ENCODE measurements at regions not wholly inside any gene's neighbourhood (a gene's known extent, or its start where the extent isn't known, plus 50 kb on each side); places are given as distances from the start of the nearest gene placed in this dataset.

GRCh38 chr3:124631727-124632126 lies 98.5 kb upstream of the UMPS start:
- Histone ChIP-seq H3K4me3 (ENCODE audit: low read depth in 1 of 2, low read length in 2 of 2) (no peak overlapping the region), H3K27me3 (ENCODE audit: control insufficient read depth in 1 of 2, insufficient read depth in 2 of 2, low read length in 2 of 2) (no peaks in the 10 kb centered on the region), H3K36me3 (ENCODE audit: control insufficient read depth in 2 of 2, insufficient read depth in 2 of 2, low read length in 1 of 2) (peaks cover 3 to 5% of the 10 kb centered on the region in 2 donors), H3K4me1 (ENCODE audit: control insufficient read depth in 2 of 2, insufficient read depth in 2 of 2, low read length in 1 of 2) (no peaks in the 10 kb centered on the region), H3K9me3 (ENCODE audit: control insufficient read depth in 2 of 2, insufficient read depth in 1 of 2, low read depth in 1 of 2, low read length in 1 of 2) (no peaks in the 10 kb centered on the region), H3K27ac (ENCODE audit: low read depth in 2 of 2, low read length in 1 of 2) (no peak overlapping the region)
- 88 to 92% methylated on average over 5 of the region's 5 CpGs for WGBS, 2 donors

- 97 to 98% methylated on average over 7 of the region's 7 CpGs for WGBS, 2 donors
- H3K36me3 ChIP-seq (ENCODE audit: control insufficient read depth in 2 of 2, insufficient read depth in 2 of 2, low read length in 1 of 2): peaks cover 2 to 3% of the 10 kb centered on the region in 2 donors
- H3K9me3 ChIP-seq (ENCODE audit: control insufficient read depth in 2 of 2, insufficient read depth in 1 of 2, low read depth in 1 of 2, low read length in 1 of 2): no peaks in the 10 kb centered on the region
- no peaks in the 10 kb centered on the region for H3K27me3 ChIP-seq (ENCODE audit: control insufficient read depth in 1 of 2, insufficient read depth in 2 of 2, low read length in 2 of 2)
- no peaks in the 10 kb centered on the region for H3K4me1 ChIP-seq (ENCODE audit: control insufficient read depth in 2 of 2, insufficient read depth in 2 of 2, low read length in 1 of 2)
- H3K4me3 ChIP-seq (ENCODE audit: low read depth in 1 of 2, low read length in 2 of 2): no peak overlapping the region
- no peak overlapping the region for H3K27ac ChIP-seq (ENCODE audit: low read depth in 2 of 2, low read length in 1 of 2)
Measured at GRCh38 chr3:124632566-124633140, 97.6 kb upstream of the UMPS start.

- H3K36me3 ChIP-seq (ENCODE audit: control insufficient read depth in 2 of 2, insufficient read depth in 2 of 2, low read length in 1 of 2): peaks cover 2 to 3% of the 10 kb centered on the region in 2 donors
- H3K4me3 ChIP-seq (ENCODE audit: low read depth in 1 of 2, low read length in 2 of 2): no peak overlapping the region
- H3K27me3 ChIP-seq (ENCODE audit: control insufficient read depth in 1 of 2, insufficient read depth in 2 of 2, low read length in 2 of 2): no peaks in the 10 kb centered on the region
- no peak overlapping the region for H3K27ac ChIP-seq (ENCODE audit: low read depth in 2 of 2, low read length in 1 of 2)
- H3K4me1 ChIP-seq (ENCODE audit: control insufficient read depth in 2 of 2, insufficient read depth in 2 of 2, low read length in 1 of 2): no peaks in the 10 kb centered on the region
- WGBS, 2 donors: 79 to 85% methylated on average over 3 of the region's 3 CpGs
- no peaks in the 10 kb centered on the region for H3K9me3 ChIP-seq (ENCODE audit: control insufficient read depth in 2 of 2, insufficient read depth in 1 of 2, low read depth in 1 of 2, low read length in 1 of 2)
Measured at GRCh38 chr3:124633524-124633923, 96.7 kb upstream of the UMPS start.

GRCh38 chr3:124634210-124635168 lies 95.8 kb upstream of the UMPS start:
- no peak overlapping the region for H3K27ac ChIP-seq (ENCODE audit: low read depth in 2 of 2, low read length in 1 of 2)
- no peaks in the 10 kb centered on the region for H3K9me3 ChIP-seq (ENCODE audit: control insufficient read depth in 2 of 2, insufficient read depth in 1 of 2, low read depth in 1 of 2, low read length in 1 of 2)
- H3K27me3 ChIP-seq (ENCODE audit: control insufficient read depth in 1 of 2, insufficient read depth in 2 of 2, low read length in 2 of 2): no peaks in the 10 kb centered on the region
- H3K4me3 ChIP-seq (ENCODE audit: low read depth in 1 of 2, low read length in 2 of 2): no peak overlapping the region
- WGBS, 2 donors: 84% methylated on average over 15 of the region's 15 CpGs
- H3K36me3 ChIP-seq (ENCODE audit: control insufficient read depth in 2 of 2, insufficient read depth in 2 of 2, low read length in 1 of 2): peaks cover 3 to 4% of the 10 kb centered on the region in 2 donors
- no peaks in the 10 kb centered on the region for H3K4me1 ChIP-seq (ENCODE audit: control insufficient read depth in 2 of 2, insufficient read depth in 2 of 2, low read length in 1 of 2)

- Histone ChIP-seq H3K4me3 (ENCODE audit: low read depth in 1 of 2, low read length in 2 of 2) (no peak overlapping the region), H3K27me3 (ENCODE audit: control insufficient read depth in 1 of 2, insufficient read depth in 2 of 2, low read length in 2 of 2) (no peaks in the 10 kb centered on the region), H3K36me3 (ENCODE audit: control insufficient read depth in 2 of 2, insufficient read depth in 2 of 2, low read length in 1 of 2) (peaks cover 3 to 4% of the 10 kb centered on the region in 2 donors), H3K27ac (ENCODE audit: low read depth in 2 of 2, low read length in 1 of 2) (no peak overlapping the region), H3K9me3 (ENCODE audit: control insufficient read depth in 2 of 2, insufficient read depth in 1 of 2, low read depth in 1 of 2, low read length in 1 of 2) (no peaks in the 10 kb centered on the region), H3K4me1 (ENCODE audit: control insufficient read depth in 2 of 2, insufficient read depth in 2 of 2, low read length in 1 of 2) (no peaks in the 10 kb centered on the region)
- 83 to 90% methylated on average over 1 of the region's 1 CpG for WGBS, 2 donors
Measured at GRCh38 chr3:124635169-124635539, 95.1 kb upstream of the UMPS start.

- Histone ChIP-seq H3K4me1 (ENCODE audit: control insufficient read depth in 2 of 2, insufficient read depth in 2 of 2, low read length in 1 of 2) (no peaks in the 10 kb centered on the region), H3K36me3 (ENCODE audit: control insufficient read depth in 2 of 2, insufficient read depth in 2 of 2, low read length in 1 of 2) (peaks cover 3 to 4% of the 10 kb centered on the region in 2 donors), H3K27ac (ENCODE audit: low read depth in 2 of 2, low read length in 1 of 2) (no peak overlapping the region), H3K27me3 (ENCODE audit: control insufficient read depth in 1 of 2, insufficient read depth in 2 of 2, low read length in 2 of 2) (no peaks in the 10 kb centered on the region), H3K4me3 (ENCODE audit: low read depth in 1 of 2, low read length in 2 of 2) (no peak overlapping the region), H3K9me3 (ENCODE audit: control insufficient read depth in 2 of 2, insufficient read depth in 1 of 2, low read depth in 1 of 2, low read length in 1 of 2) (no peaks in the 10 kb centered on the region)
- 55 to 66% methylated on average over 5 of the region's 5 CpGs for WGBS, 2 donors
Measured at GRCh38 chr3:124636101-124636862, 94.0 kb upstream of the UMPS start.

- Histone ChIP-seq H3K27ac (ENCODE audit: low read depth in 2 of 2, low read length in 1 of 2) (no peak overlapping the region), H3K4me3 (ENCODE audit: low read depth in 1 of 2, low read length in 2 of 2) (no peak overlapping the region), H3K4me1 (ENCODE audit: control insufficient read depth in 2 of 2, insufficient read depth in 2 of 2, low read length in 1 of 2) (no peaks in the 10 kb centered on the region), H3K36me3 (ENCODE audit: control insufficient read depth in 2 of 2, insufficient read depth in 2 of 2, low read length in 1 of 2) (peaks cover 3 to 4% of the 10 kb centered on the region in 2 donors), H3K27me3 (ENCODE audit: control insufficient read depth in 1 of 2, insufficient read depth in 2 of 2, low read length in 2 of 2) (no peaks in the 10 kb centered on the region), H3K9me3 (ENCODE audit: control insufficient read depth in 2 of 2, insufficient read depth in 1 of 2, low read depth in 1 of 2, low read length in 1 of 2) (no peaks in the 10 kb centered on the region)
- 68 to 79% methylated on average over 4 of the region's 4 CpGs for WGBS, 2 donors
Measured at GRCh38 chr3:124636863-124637296, 93.4 kb upstream of the UMPS start.

- H3K27me3 ChIP-seq (ENCODE audit: control insufficient read depth in 1 of 2, insufficient read depth in 2 of 2, low read length in 2 of 2): no peaks in the 10 kb centered on the region
- no peak overlapping the region for H3K27ac ChIP-seq (ENCODE audit: low read depth in 2 of 2, low read length in 1 of 2)
- H3K4me1 ChIP-seq (ENCODE audit: control insufficient read depth in 2 of 2, insufficient read depth in 2 of 2, low read length in 1 of 2): no peaks in the 10 kb centered on the region
- 76 to 86% methylated on average over 6 of the region's 6 CpGs for WGBS, 2 donors
- peaks cover 0 to 2% of the 10 kb centered on the region in 2 donors for H3K36me3 ChIP-seq (ENCODE audit: control insufficient read depth in 2 of 2, insufficient read depth in 2 of 2, low read length in 1 of 2)
- no peak overlapping the region for H3K4me3 ChIP-seq (ENCODE audit: low read depth in 1 of 2, low read length in 2 of 2)
- H3K9me3 ChIP-seq (ENCODE audit: control insufficient read depth in 2 of 2, insufficient read depth in 1 of 2, low read depth in 1 of 2, low read length in 1 of 2): no peaks in the 10 kb centered on the region
Measured at GRCh38 chr3:124639406-124640237, 90.6 kb upstream of the UMPS start.
